ENCODE measurements at regions not wholly inside any gene's neighbourhood (a gene's known extent, or its start where the extent isn't known, plus 50 kb on each side); places are given as distances from the start of the nearest gene placed in this dataset.

DNA sequence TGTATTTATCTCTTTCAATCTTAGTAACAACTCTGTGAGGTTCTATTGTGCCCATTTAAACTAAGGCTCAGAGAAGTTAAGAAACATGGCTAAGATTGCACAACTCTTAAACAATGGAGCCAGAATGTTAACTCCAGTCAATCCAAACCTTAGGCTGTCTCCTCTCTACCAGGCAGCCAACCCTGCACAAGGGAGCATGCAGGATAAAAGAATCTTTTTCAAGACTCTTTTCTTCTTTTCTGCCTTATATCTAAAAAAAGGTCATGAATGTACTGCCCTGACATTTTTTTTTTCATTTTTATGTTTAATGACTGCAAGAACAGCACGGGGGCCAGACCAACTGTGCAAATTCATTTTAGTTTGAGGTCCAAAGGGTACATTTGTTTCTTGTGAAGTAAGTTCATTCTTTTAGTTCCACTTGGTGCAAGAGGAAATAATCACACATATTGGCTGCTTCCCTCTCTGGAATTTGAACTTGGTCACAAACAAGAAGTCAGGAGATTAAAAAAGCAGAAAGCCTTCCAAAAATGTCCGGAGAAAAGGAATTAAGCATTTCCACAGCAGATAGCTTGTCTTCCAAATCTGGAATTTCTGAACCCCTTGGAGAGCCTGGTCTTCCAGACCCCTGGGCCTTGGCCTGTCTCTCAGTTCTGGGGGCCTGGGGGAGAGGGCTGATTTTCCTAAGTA lies 96.0 kb upstream of the RIOK3 start (continued):
- TF ChIP-seq TCF12 (IDR thresholded peaks at IDR 0.05) (no peak), TCF12 (CRISPR knock-in tag; IDR thresholded peaks at IDR 0.05) (peak; percentile 31; the same call in 1 of the 2 replicates), ZNF768 (CRISPR knock-in tag; IDR thresholded peaks at IDR 0.05) (peak; percentile 20; the same call in 1 of the 2 replicates), DDIT3 (CRISPR knock-in tag; IDR thresholded peaks at IDR 0.05) (no peak), ZNF562 (CRISPR knock-in tag; IDR thresholded peaks at IDR 0.05; ENCODE audit: borderline replicate concordance) (no peak), PLSCR1 (CRISPR knock-in tag; IDR thresholded peaks at IDR 0.05; ENCODE audit: borderline replicate concordance) (no peak), CREM (IDR thresholded peaks at IDR 0.05) (peak; percentile 62; the same call in 1 of the 2 replicates), CREM (CRISPR knock-in tag; IDR thresholded peaks at IDR 0.05) (no peak), XRCC5 (optimal IDR thresholded peaks at IDR 0.05; ENCODE audit: low read length) (no peak), SOX5 (CRISPR knock-in tag; IDR thresholded peaks at IDR 0.05; ENCODE audit: borderline replicate concordance) (peak; percentile 70), NCOA2 (CRISPR knock-in tag; IDR thresholded peaks at IDR 0.05) (peak; percentile 52; the same call in 1 of the 2 replicates), KLF12 (CRISPR knock-in tag; IDR thresholded peaks at IDR 0.05; ENCODE audit: borderline replicate concordance) (no peak), ZNF3 (CRISPR knock-in tag; IDR thresholded peaks at IDR 0.05) (no peak), TEAD3 (CRISPR knock-in tag; optimal IDR thresholded peaks at IDR 0.05; ENCODE audit: borderline replicate concordance) (peak; percentile 51), ZNF317 (CRISPR knock-in tag; IDR thresholded peaks at IDR 0.05) (peak; percentile 57; the same call in 1 of the 2 replicates), ZNF792 (CRISPR knock-in tag; IDR thresholded peaks at IDR 0.05) (peak; percentile 56; the same call in 1 of the 2 replicates), ZSCAN9 (CRISPR knock-in tag; IDR thresholded peaks at IDR 0.05; ENCODE audit: borderline replicate concordance) (0 out of 2 replicates have a peak, but pooled peaks have one; percentile 27), NCOR1 (IDR thresholded peaks at IDR 0.05; ENCODE audit: borderline replicate concordance, low read length) (peak; percentile 79; the same call in 1 of the 2 replicates), ZNF761 (CRISPR knock-in tag; conservative IDR thresholded peaks at IDR 0.05) (no peak), CEBPG (CRISPR knock-in tag; IDR thresholded peaks at IDR 0.05) (peak; percentile 94)
- TF ChIP-seq, protein P1, sequence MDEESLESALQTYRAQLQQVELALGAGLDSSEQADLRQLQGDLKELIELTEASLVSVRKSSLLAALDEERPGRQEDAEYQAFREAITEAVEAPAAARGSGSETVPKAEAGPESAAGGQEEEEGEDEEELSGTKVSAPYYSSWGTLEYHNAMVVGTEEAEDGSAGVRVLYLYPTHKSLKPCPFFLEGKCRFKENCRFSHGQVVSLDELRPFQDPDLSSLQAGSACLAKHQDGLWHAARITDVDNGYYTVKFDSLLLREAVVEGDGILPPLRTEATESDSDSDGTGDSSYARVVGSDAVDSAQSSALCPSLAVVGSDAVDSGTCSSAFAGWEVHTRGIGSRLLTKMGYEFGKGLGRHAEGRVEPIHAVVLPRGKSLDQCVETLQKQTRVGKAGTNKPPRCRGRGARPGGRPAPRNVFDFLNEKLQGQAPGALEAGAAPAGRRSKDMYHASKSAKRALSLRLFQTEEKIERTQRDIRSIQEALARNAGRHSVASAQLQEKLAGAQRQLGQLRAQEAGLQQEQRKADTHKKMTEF (CRISPR knock-in tag; IDR thresholded peaks at IDR 0.05) = peak; percentile 38
- TF ChIP-seq, protein P2, sequence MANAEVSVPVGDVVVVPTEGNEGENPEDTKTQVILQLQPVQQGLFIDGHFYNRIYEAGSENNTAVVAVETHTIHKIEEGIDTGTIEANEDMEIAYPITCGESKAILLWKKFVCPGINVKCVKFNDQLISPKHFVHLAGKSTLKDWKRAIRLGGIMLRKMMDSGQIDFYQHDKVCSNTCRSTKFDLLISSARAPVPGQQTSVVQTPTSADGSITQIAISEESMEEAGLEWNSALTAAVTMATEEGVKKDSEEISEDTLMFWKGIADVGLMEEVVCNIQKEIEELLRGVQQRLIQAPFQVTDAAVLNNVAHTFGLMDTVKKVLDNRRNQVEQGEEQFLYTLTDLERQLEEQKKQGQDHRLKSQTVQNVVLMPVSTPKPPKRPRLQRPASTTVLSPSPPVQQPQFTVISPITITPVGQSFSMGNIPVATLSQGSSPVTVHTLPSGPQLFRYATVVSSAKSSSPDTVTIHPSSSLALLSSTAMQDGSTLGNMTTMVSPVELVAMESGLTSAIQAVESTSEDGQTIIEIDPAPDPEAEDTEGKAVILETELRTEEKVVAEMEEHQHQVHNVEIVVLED (CRISPR knock-in tag; IDR thresholded peaks at IDR 0.05; ENCODE audit: borderline replicate concordance) = 0 out of 2 replicates have a peak, but pooled peaks have one; percentile 28
- TF ChIP-seq, protein P3, sequence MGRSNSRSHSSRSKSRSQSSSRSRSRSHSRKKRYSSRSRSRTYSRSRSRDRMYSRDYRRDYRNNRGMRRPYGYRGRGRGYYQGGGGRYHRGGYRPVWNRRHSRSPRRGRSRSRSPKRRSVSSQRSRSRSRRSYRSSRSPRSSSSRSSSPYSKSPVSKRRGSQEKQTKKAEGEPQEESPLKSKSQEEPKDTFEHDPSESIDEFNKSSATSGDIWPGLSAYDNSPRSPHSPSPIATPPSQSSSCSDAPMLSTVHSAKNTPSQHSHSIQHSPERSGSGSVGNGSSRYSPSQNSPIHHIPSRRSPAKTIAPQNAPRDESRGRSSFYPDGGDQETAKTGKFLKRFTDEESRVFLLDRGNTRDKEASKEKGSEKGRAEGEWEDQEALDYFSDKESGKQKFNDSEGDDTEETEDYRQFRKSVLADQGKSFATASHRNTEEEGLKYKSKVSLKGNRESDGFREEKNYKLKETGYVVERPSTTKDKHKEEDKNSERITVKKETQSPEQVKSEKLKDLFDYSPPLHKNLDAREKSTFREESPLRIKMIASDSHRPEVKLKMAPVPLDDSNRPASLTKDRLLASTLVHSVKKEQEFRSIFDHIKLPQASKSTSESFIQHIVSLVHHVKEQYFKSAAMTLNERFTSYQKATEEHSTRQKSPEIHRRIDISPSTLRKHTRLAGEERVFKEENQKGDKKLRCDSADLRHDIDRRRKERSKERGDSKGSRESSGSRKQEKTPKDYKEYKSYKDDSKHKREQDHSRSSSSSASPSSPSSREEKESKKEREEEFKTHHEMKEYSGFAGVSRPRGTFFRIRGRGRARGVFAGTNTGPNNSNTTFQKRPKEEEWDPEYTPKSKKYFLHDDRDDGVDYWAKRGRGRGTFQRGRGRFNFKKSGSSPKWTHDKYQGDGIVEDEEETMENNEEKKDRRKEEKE (IDR thresholded peaks at IDR 0.05) = no peak
- TF ChIP-seq, protein P4, sequence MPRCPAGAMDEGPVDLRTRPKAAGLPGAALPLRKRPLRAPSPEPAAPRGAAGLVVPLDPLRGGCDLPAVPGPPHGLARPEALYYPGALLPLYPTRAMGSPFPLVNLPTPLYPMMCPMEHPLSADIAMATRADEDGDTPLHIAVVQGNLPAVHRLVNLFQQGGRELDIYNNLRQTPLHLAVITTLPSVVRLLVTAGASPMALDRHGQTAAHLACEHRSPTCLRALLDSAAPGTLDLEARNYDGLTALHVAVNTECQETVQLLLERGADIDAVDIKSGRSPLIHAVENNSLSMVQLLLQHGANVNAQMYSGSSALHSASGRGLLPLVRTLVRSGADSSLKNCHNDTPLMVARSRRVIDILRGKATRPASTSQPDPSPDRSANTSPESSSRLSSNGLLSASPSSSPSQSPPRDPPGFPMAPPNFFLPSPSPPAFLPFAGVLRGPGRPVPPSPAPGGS (CRISPR knock-in tag; IDR thresholded peaks at IDR 0.05) = no peak
